GM23338 (cell line): ENCODE measurements at regions not wholly inside any gene's neighbourhood (a gene's known extent, or its start where the extent isn't known, plus 50 kb on each side); places are given as distances from the start of the nearest gene placed in this dataset.

ENCODE experiments used
- ATAC-seq: fragments of 200-7000 bp; cut with Tn5 transposase; 3 replicates; pipeline ENCODE4 v1.9.1; 2020
- DNase-seq: peaks from one replicate; pipeline ENCODE4 v3.0.0-alpha.2; 2015; ENCODE audit warnings: low spot score
- H2AFZ ChIP-seq: fragments of 200-600 bp; sonication (generic); 2 replicates; pipeline ENCODE4 v1.8.0; 2016; ENCODE audit warnings: antibody characterized with exemption, mild to moderate bottlenecking, moderate library complexity
- H3F3A ChIP-seq: fragments of 200-600 bp; sonication (generic); replicated peaks from 2 replicates; pipeline ENCODE4 v1.8.0; 2017; ENCODE audit warnings: antibody characterized with exemption, mixed run types, low read depth
- H3K27ac ChIP-seq: fragments of 200-600 bp; sonication (generic); 2 replicates; pipeline ENCODE4 v1.6.1; 2016; ENCODE audit warnings: low read depth
- H3K27me3 ChIP-seq: fragments of 200-600 bp; sonication (generic); 2 replicates; pipeline ENCODE4 v1.8.0; 2016; ENCODE audit warnings: mild to moderate bottlenecking, mixed run types, moderate library complexity; ENCODE audit not compliant: insufficient read depth
- H3K36me3 ChIP-seq: fragments of 200-600 bp; sonication (generic); 2 replicates; pipeline ENCODE4 v1.8.0; 2016; ENCODE audit warnings: mild to moderate bottlenecking; ENCODE audit not compliant: insufficient read depth
- H3K4me1 ChIP-seq: fragments of 200-600 bp; sonication (generic); 2 replicates; pipeline ENCODE4 v1.8.0; 2016; ENCODE audit warnings: mild to moderate bottlenecking, moderate library complexity; ENCODE audit not compliant: insufficient read depth
- H3K4me2 ChIP-seq: fragments of 200-600 bp; sonication (generic); 2 replicates; pipeline ENCODE4 v1.7.1; 2017; ENCODE audit warnings: mixed run types
- H3K4me3 ChIP-seq: fragments of 200-600 bp; sonication (generic); 2 replicates; pipeline ENCODE4 v1.6.1; 2016; ENCODE audit warnings: mixed run types
- H3K79me2 ChIP-seq: fragments of 200-600 bp; sonication (generic); replicated peaks from 2 replicates; pipeline ENCODE4 v1.8.0; 2017; ENCODE audit warnings: mild to moderate bottlenecking; ENCODE audit not compliant: insufficient read depth
- H3K9me2 ChIP-seq: fragments of 200-600 bp; sonication (generic); 2 replicates; pipeline ENCODE4 v1.8.0; 2017; ENCODE audit not compliant: insufficient read depth
- H4K20me1 ChIP-seq: fragments of 200-600 bp; sonication (generic); replicated peaks from 2 replicates; pipeline ENCODE4 v1.8.0; 2017; ENCODE audit warnings: mild to moderate bottlenecking; ENCODE audit not compliant: insufficient read depth
- H3K27ac Mint-ChIP-seq: 2 replicates; pipeline ENCODE4 v1.8.0; 2020; ENCODE audit warnings: inconsistent platforms, mild to moderate bottlenecking, moderate library complexity, mixed read lengths
- H3K27me3 Mint-ChIP-seq: 3 replicates; pipeline ENCODE4 v1.8.0; 2022; ENCODE audit warnings: low read depth, mild to moderate bottlenecking, moderate library complexity, mixed read lengths, inconsistent platforms; ENCODE audit not compliant: insufficient read depth, poor library complexity
- H3K36me3 Mint-ChIP-seq: 3 replicates; pipeline ENCODE4 v1.8.0; 2021; ENCODE audit warnings: low read depth, mild to moderate bottlenecking, inconsistent platforms, moderate library complexity, mixed read lengths
- H3K4me1 Mint-ChIP-seq: 3 replicates; pipeline ENCODE4 v1.8.0; 2020; ENCODE audit warnings: mild to moderate bottlenecking, inconsistent platforms, mixed read lengths
- H3K4me3 Mint-ChIP-seq: 3 replicates; pipeline ENCODE4 v1.8.0; 2021; ENCODE audit warnings: moderate library complexity, mild to moderate bottlenecking, inconsistent platforms, mixed read lengths
- H3K9me3 Mint-ChIP-seq: 3 replicates; pipeline ENCODE4 v1.8.0; 2020; ENCODE audit warnings: moderate library complexity, mild to moderate bottlenecking, inconsistent platforms, mixed read lengths
- CREB1 ChIP-seq: fragments of 250-450 bp; sonication (Bioruptor Pico); IDR thresholded peaks from 2 replicates; pipeline ENCODE4 v1.5.0; 2020; ENCODE audit warnings: low read depth, mild to moderate bottlenecking, moderate library complexity
- EZH2phosphoT487 ChIP-seq: fragments of 200-600 bp; sonication (generic); IDR thresholded peaks from one replicate; pipeline ENCODE4 v1.8.1; 2018; ENCODE audit warnings: antibody characterized with exemption; ENCODE audit not compliant: unreplicated experiment
- JUNB ChIP-seq: IDR thresholded peaks from one replicate; pipeline ENCODE4 v1.6.1; 2016; ENCODE audit warnings: antibody characterized with exemption; ENCODE audit not compliant: unreplicated experiment
- NANOG ChIP-seq: IDR thresholded peaks from 2 replicates; pipeline ENCODE4 v1.6.1; 2016; ENCODE audit warnings: antibody characterized with exemption, borderline replicate concordance
- POLR2AphosphoS5 ChIP-seq: IDR thresholded peaks from 2 replicates; pipeline ENCODE4 v1.6.1; 2016; ENCODE audit warnings: antibody characterized with exemption, low read depth
- STAT1 ChIP-seq: IDR thresholded peaks from one replicate; pipeline ENCODE4 v1.6.1; 2016; ENCODE audit warnings: antibody characterized with exemption; ENCODE audit not compliant: unreplicated experiment
- ZNF114 ChIP-seq: fragments of 250-450 bp; sonication (Bioruptor Pico); IDR thresholded peaks from 2 replicates; pipeline ENCODE4 v1.5.0; 2020; ENCODE audit warnings: mild to moderate bottlenecking, moderate library complexity
- ZNF331 ChIP-seq: fragments of 250-450 bp; sonication (Bioruptor Pico); IDR thresholded peaks from 2 replicates; pipeline ENCODE4 v1.5.0; 2020; ENCODE audit warnings: low read depth, mild to moderate bottlenecking, moderate library complexity
- TF ChIP-seq, protein P1 (sequence below), 2 experiments: fragments of 200-600 bp in 1 of 2; sonication (generic) in 1 of 2; conservative IDR thresholded peaks; 2 replicates each; pipeline versions ENCODE4 v1.5.1 to v1.6.1; 2016 to 2017; ENCODE audit warnings: antibody characterized with exemption in 2 of 2, low read depth in 2 of 2, mild to moderate bottlenecking in 2 of 2, moderate library complexity in 1 of 2
- TF ChIP-seq, protein P2 (sequence below): fragments of 250-450 bp; sonication (Bioruptor Pico); IDR thresholded peaks from 2 replicates; pipeline ENCODE4 v1.5.0; 2020; ENCODE audit warnings: mild to moderate bottlenecking, moderate library complexity
- TF ChIP-seq, protein P3 (sequence below): IDR thresholded peaks from one replicate; pipeline ENCODE4 v1.6.1; 2018; ENCODE audit warnings: antibody characterized with exemption; ENCODE audit not compliant: unreplicated experiment

- TF ChIP-seq, protein P1, sequence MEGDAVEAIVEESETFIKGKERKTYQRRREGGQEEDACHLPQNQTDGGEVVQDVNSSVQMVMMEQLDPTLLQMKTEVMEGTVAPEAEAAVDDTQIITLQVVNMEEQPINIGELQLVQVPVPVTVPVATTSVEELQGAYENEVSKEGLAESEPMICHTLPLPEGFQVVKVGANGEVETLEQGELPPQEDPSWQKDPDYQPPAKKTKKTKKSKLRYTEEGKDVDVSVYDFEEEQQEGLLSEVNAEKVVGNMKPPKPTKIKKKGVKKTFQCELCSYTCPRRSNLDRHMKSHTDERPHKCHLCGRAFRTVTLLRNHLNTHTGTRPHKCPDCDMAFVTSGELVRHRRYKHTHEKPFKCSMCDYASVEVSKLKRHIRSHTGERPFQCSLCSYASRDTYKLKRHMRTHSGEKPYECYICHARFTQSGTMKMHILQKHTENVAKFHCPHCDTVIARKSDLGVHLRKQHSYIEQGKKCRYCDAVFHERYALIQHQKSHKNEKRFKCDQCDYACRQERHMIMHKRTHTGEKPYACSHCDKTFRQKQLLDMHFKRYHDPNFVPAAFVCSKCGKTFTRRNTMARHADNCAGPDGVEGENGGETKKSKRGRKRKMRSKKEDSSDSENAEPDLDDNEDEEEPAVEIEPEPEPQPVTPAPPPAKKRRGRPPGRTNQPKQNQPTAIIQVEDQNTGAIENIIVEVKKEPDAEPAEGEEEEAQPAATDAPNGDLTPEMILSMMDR (conservative IDR thresholded peaks at IDR 0.05; ENCODE audit: low read depth in 2 of 2): no peak
- TF ChIP-seq, protein P2, sequence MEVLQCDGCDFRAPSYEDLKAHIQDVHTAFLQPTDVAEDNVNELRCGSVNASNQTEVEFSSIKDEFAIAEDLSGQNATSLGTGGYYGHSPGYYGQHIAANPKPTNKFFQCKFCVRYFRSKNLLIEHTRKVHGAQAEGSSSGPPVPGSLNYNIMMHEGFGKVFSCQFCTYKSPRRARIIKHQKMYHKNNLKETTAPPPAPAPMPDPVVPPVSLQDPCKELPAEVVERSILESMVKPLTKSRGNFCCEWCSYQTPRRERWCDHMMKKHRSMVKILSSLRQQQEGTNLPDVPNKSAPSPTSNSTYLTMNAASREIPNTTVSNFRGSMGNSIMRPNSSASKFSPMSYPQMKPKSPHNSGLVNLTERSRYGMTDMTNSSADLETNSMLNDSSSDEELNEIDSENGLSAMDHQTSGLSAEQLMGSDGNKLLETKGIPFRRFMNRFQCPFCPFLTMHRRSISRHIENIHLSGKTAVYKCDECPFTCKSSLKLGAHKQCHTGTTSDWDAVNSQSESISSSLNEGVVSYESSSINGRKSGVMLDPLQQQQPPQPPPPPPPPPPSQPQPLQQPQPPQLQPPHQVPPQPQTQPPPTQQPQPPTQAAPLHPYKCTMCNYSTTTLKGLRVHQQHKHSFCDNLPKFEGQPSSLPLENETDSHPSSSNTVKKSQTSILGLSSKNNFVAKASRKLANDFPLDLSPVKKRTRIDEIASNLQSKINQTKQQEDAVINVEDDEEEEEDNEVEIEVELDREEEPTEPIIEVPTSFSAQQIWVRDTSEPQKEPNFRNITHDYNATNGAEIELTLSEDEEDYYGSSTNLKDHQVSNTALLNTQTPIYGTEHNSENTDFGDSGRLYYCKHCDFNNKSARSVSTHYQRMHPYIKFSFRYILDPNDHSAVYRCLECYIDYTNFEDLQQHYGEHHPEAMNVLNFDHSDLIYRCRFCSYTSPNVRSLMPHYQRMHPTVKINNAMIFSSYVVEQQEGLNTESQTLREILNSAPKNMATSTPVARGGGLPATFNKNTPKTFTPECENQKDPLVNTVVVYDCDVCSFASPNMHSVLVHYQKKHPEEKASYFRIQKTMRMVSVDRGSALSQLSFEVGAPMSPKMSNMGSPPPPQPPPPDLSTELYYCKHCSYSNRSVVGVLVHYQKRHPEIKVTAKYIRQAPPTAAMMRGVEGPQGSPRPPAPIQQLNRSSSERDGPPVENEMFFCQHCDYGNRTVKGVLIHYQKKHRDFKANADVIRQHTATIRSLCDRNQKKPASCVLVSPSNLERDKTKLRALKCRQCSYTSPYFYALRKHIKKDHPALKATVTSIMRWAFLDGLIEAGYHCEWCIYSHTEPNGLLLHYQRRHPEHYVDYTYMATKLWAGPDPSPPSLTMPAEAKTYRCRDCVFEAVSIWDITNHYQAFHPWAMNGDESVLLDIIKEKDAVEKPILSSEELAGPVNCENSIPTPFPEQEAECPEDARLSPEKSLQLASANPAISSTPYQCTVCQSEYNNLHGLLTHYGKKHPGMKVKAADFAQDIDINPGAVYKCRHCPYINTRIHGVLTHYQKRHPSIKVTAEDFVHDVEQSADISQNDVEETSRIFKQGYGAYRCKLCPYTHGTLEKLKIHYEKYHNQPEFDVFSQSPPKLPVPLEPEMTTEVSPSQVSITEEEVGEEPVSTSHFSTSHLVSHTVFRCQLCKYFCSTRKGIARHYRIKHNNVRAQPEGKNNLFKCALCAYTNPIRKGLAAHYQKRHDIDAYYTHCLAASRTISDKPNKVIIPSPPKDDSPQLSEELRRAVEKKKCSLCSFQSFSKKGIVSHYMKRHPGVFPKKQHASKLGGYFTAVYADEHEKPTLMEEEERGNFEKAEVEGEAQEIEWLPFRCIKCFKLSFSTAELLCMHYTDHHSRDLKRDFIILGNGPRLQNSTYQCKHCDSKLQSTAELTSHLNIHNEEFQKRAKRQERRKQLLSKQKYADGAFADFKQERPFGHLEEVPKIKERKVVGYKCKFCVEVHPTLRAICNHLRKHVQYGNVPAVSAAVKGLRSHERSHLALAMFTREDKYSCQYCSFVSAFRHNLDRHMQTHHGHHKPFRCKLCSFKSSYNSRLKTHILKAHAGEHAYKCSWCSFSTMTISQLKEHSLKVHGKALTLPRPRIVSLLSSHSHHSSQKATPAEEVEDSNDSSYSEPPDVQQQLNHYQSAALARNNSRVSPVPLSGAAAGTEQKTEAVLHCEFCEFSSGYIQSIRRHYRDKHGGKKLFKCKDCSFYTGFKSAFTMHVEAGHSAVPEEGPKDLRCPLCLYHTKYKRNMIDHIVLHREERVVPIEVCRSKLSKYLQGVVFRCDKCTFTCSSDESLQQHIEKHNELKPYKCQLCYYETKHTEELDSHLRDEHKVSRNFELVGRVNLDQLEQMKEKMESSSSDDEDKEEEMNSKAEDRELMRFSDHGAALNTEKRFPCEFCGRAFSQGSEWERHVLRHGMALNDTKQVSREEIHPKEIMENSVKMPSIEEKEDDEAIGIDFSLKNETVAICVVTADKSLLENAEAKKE (CRISPR knock-in tag): no peak
- TF ChIP-seq NANOG (no peak), ZNF114 (CRISPR knock-in tag) (no peak), EZH2phosphoT487 (no peak), STAT1 (no peak), POLR2AphosphoS5 (no peak), JUNB (no peak)
Measured at GRCh38 chr2:177088529-177088928, 124.1 kb upstream of the HNRNPA3 start (continued).

GRCh38 chr2:177090967-177091366 is 121.6 kb upstream of the HNRNPA3 start:
- ATAC-seq (no peak), DNase-seq (no peak)
- Histone ChIP-seq H3K27ac (no peak overlapping the region), H3K4me2 (no peak overlapping the region), H4K20me1 (no peaks in the 10 kb centered on the region), H3K27me3 (no peaks in the 10 kb centered on the region), H2AFZ (no peak overlapping the region), H3K4me3 (no peak overlapping the region), H3K9me2 (0 out of 2 replicates have a peak, but pooled peaks cover 4% of the 10 kb centered on the region), H3K36me3 (no peaks in the 10 kb centered on the region), H3K79me2 (no peaks in the 10 kb centered on the region), H3F3A (no peaks in the 10 kb centered on the region), H3K4me1 (no peaks in the 10 kb centered on the region)
- no peak overlapping the region for H3K4me3 Mint-ChIP-seq
- no peak overlapping the region for H3K27ac Mint-ChIP-seq
- no peaks in the 10 kb centered on the region for H3K4me1 Mint-ChIP-seq
- peaks cover 2% of the 10 kb centered on the region for H3K27me3 Mint-ChIP-seq
- no peaks in the 10 kb centered on the region for H3K9me3 Mint-ChIP-seq
- no peaks in the 10 kb centered on the region for H3K36me3 Mint-ChIP-seq
- TF ChIP-seq CREB1 (CRISPR knock-in tag) (no peak), ZNF331 (no peak), EZH2phosphoT487 (no peak), STAT1 (no peak), NANOG (no peak), JUNB (no peak)
- TF ChIP-seq, protein P1 (conservative IDR thresholded peaks at IDR 0.05; ENCODE audit: low read depth in 2 of 2): no peak
- TF ChIP-seq, protein P3, sequence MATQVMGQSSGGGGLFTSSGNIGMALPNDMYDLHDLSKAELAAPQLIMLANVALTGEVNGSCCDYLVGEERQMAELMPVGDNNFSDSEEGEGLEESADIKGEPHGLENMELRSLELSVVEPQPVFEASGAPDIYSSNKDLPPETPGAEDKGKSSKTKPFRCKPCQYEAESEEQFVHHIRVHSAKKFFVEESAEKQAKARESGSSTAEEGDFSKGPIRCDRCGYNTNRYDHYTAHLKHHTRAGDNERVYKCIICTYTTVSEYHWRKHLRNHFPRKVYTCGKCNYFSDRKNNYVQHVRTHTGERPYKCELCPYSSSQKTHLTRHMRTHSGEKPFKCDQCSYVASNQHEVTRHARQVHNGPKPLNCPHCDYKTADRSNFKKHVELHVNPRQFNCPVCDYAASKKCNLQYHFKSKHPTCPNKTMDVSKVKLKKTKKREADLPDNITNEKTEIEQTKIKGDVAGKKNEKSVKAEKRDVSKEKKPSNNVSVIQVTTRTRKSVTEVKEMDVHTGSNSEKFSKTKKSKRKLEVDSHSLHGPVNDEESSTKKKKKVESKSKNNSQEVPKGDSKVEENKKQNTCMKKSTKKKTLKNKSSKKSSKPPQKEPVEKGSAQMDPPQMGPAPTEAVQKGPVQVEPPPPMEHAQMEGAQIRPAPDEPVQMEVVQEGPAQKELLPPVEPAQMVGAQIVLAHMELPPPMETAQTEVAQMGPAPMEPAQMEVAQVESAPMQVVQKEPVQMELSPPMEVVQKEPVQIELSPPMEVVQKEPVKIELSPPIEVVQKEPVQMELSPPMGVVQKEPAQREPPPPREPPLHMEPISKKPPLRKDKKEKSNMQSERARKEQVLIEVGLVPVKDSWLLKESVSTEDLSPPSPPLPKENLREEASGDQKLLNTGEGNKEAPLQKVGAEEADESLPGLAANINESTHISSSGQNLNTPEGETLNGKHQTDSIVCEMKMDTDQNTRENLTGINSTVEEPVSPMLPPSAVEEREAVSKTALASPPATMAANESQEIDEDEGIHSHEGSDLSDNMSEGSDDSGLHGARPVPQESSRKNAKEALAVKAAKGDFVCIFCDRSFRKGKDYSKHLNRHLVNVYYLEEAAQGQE: no peak
